K562 (cell line): ENCODE measurements at regions not wholly inside any gene's neighbourhood (a gene's known extent, or its start where the extent isn't known, plus 50 kb on each side); places are given as distances from the start of the nearest gene placed in this dataset.
A peak's percentile ranks its signal among the peaks of the same experiment; 100 is the strongest.

Source experiments
- ATAC-seq: fragments of 200-7000 bp; cut with Tn5 transposase; 3 replicates; pipeline ENCODE4 v1.9.1; 2020; ENCODE audit warnings: moderate library complexity
- BruUV-seq: library from RNA; stranded (reverse); fragments of 400-500 nt; replicated peaks from 2 replicates; lab custom pipeline; 2021; lab: Mats Ljungman, UMichigan
- CTCF ChIA-PET: fragments of 300-600 bp; formaldehyde crosslinking; extraction: SDS; loops from one replicate; lab custom pipeline; 2021; ENCODE audit warnings: low intra/inter-chr PET ratio; lab: Yijun Ruan, JAX
- POLR2A ChIA-PET: fragments of 300-600, 350-650 bp; sonication (Branson Sonifier 250); formaldehyde crosslinking; extraction: SDS; loops from one replicate; lab custom pipeline; 2021; ENCODE audit warnings: antibody characterized with exemption, inconsistent platforms; lab: Yijun Ruan, JAX
- DNase-seq, 4 experiments: peaks; one replicate each; pipeline versions ENCODE4 v3.0.0 to v3.0.0-alpha.2; 2011 to 2018; ENCODE audit warnings: low spot score in 3 of 4, mixed read lengths in 3 of 4; ENCODE audit errors: extremely low read depth in 1 of 4
- FAIRE-seq: peaks from 2 replicates; lab custom pipeline; 2011; peaks lifted over from hg19 to GRCh38; lab: Jason Lieb, UNC
- H2AFZ ChIP-seq: 2 replicates; pipeline ENCODE4 v1.6.0; 2011; ENCODE audit warnings: low read depth, low read length, control low read depth, inconsistent platforms
- H3K27ac ChIP-seq: fragments of 200-600 bp; 3 replicates; pipeline ENCODE4 v1.8.0; 2011; ENCODE audit warnings: low read depth, mild to moderate bottlenecking, control low read depth, inconsistent platforms, low read length, moderate library complexity, mixed read lengths; ENCODE audit errors: extremely low read depth
- H3K27me3 ChIP-seq, 2 experiments: fragments of 300-600 bp in 1 of 2; 2 replicates in 1 of 2; 3 replicates in 1 of 2; pipeline versions ENCODE4 v1.6.0 to v1.8.0; 2011; ENCODE audit warnings: inconsistent platforms in 2 of 2, low read length in 2 of 2, mild to moderate bottlenecking in 1 of 2, mixed read lengths in 1 of 2, moderate library complexity in 1 of 2; ENCODE audit not compliant: control insufficient read depth in 2 of 2, insufficient read depth in 2 of 2
- H3K36me3 ChIP-seq: fragments of 300-600 bp; 3 replicates; pipeline ENCODE4 v1.8.0; 2011; ENCODE audit warnings: mild to moderate bottlenecking, low read length, inconsistent platforms; ENCODE audit not compliant: control insufficient read depth, insufficient read depth
- H3K4me1 ChIP-seq, 2 experiments: fragments of 200-600 bp in 1 of 2; replicated peaks in 1 of 2; 2 replicates in 1 of 2; 3 replicates in 1 of 2; pipeline versions ENCODE4 v1.5.1 to v1.8.0; 2011; ENCODE audit warnings: inconsistent platforms in 2 of 2, low read length in 2 of 2, mild to moderate bottlenecking in 1 of 2, mixed read lengths in 1 of 2, moderate library complexity in 1 of 2; ENCODE audit not compliant: control insufficient read depth in 2 of 2, insufficient read depth in 2 of 2
- H3K4me2 ChIP-seq: 2 replicates; pipeline ENCODE4 v1.6.1; 2011; ENCODE audit warnings: low read length, control low read depth, inconsistent platforms, mixed read lengths; ENCODE audit not compliant: insufficient read depth
- H3K4me3 ChIP-seq: fragments of 200-600 bp; sonication (generic), shearing (Covaris generic); 2 replicates; pipeline ENCODE4 v1.5.1; 2016; ENCODE audit warnings: control low read depth, inconsistent platforms
- H3K79me2 ChIP-seq: fragments of 200-600 bp; 3 replicates; pipeline ENCODE4 v1.8.0; 2011; ENCODE audit warnings: low read length, inconsistent platforms; ENCODE audit not compliant: control insufficient read depth, insufficient read depth
- H3K9ac ChIP-seq, 2 experiments: 2 replicates each; pipeline versions ENCODE4 v1.6.0 to v1.6.1; 2011; ENCODE audit warnings: low read depth in 2 of 2, low read length in 2 of 2, control low read depth in 1 of 2, inconsistent platforms in 1 of 2, mild to moderate bottlenecking in 1 of 2, mixed read lengths in 1 of 2; ENCODE audit not compliant: insufficient read depth in 1 of 2
- H3K9me1 ChIP-seq: one replicate; pipeline ENCODE4 v1.6.0; 2011; ENCODE audit warnings: inconsistent platforms, mild to moderate bottlenecking, low read length, moderate library complexity; ENCODE audit not compliant: control insufficient read depth, insufficient read depth
- H3K9me3 ChIP-seq: replicated peaks from 2 replicates; pipeline ENCODE4 v1.5.1; 2011; ENCODE audit warnings: low read depth, low read length, inconsistent platforms; ENCODE audit not compliant: control insufficient read depth, insufficient read depth
- H4K20me1 ChIP-seq: replicated peaks from 2 replicates; pipeline ENCODE4 v1.6.1; 2011; ENCODE audit warnings: low read length, inconsistent platforms, mixed read lengths; ENCODE audit not compliant: control insufficient read depth, insufficient read depth
- E2F3 ChIP-seq: fragments of 250-450 bp; sonication (Bioruptor Pico); IDR thresholded peaks from 2 replicates; pipeline ENCODE4 v1.4.0; 2020; ENCODE audit warnings: mild to moderate bottlenecking
- KLF6 ChIP-seq: fragments of 250-450 bp; sonication (Bioruptor Pico); IDR thresholded peaks from 2 replicates; pipeline ENCODE4 v1.4.0; 2020; ENCODE audit warnings: mild to moderate bottlenecking, moderate library complexity, borderline replicate concordance
- NELFE ChIP-seq: IDR thresholded peaks from 2 replicates; pipeline ENCODE4 v1.6.1; 2011; ENCODE audit warnings: mild to moderate bottlenecking; ENCODE audit not compliant: insufficient read depth, insufficient read length
- SMARCB1 ChIP-seq: IDR thresholded peaks from 2 replicates; pipeline ENCODE4 v1.6.1; 2011; ENCODE audit warnings: improper control_type of control experiment, low read depth; ENCODE audit not compliant: insufficient read length
- WGBS: fragments of 100-300 bp; shearing (Covaris generic); methylation state at CpG from one replicate; pipeline ENCODE4 v1.1.6; 2016; ENCODE audit warnings: low coverage, mixed read lengths; ENCODE audit not compliant: insufficient coverage; ENCODE audit errors: missing lambda C conversion rate; 5-methylcytosine and 5-hydroxymethylcytosine counted together
- in situ Hi-C: fragments of 300-500 bp; cut with MboI; formaldehyde crosslinking; loops from 4 replicates; pipeline ENCODE4 v1.15.0; 2018; ENCODE audit warnings: inconsistent platforms, mixed read lengths
- intact Hi-C: fragments of 100-400 bp; cut with micrococcal nuclease; formaldehyde crosslinking; loops from 2 replicates; pipeline ENCODE4 v1.14.2; 2022
- TF ChIP-seq, protein P1 (sequence below): fragments of 450-650 bp; formaldehyde crosslinking; IDR thresholded peaks from 2 replicates; pipeline ENCODE4 v1.4.0; 2022; ENCODE audit warnings: mild to moderate bottlenecking, moderate library complexity
- TF ChIP-seq, protein P2 (sequence below), 3 experiments: fragments of 200-800 bp in 1 of 3; sonication (Bioruptor generic) in 1 of 3; sonication (generic) in 1 of 3; formaldehyde crosslinking in 1 of 3; IDR thresholded peaks; 2 replicates each; pipeline versions ENCODE4 v1.6.1 to v1.8.0; 2016 to 2022; ENCODE audit warnings: mild to moderate bottlenecking in 2 of 3, missing compliant biosample characterization in 2 of 3, missing genetic modification characterization in 2 of 3, missing genetic modification reagents in 1 of 3
- TF ChIP-seq, protein P3 (sequence below), 2 experiments: fragments of 450-650 bp; conservative IDR thresholded peaks; 2 replicates each; pipeline ENCODE4 v1.6.1; 2017; ENCODE audit warnings: mild to moderate bottlenecking in 2 of 2, moderate library complexity in 2 of 2

DNA sequence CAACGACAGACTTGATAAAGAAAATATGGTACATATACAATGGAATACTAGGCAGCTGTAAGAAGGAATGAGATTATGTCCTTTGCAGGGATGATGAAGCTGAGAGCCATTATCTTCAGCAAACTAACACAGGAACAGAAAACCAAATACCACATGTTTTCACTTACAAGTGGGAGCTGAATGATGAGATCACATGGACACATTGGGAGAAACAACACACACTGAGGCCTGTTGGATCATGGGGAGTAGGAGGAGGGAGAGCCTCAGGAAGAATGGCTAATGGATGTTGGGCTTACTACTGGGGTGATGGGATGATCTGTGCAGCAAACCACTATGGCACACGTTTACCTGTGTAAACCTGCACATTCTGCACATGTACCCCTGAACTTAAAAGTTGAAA lies 209.7 kb downstream of the SPRY1 start:
- no peak for FAIRE-seq
- H3K36me3 ChIP-seq = no peaks in the 10 kb centered on the region; the same call in 2 of the 3 replicates
- no peak overlapping the region for H3K4me2 ChIP-seq
- H3K9me1 ChIP-seq = no peaks in the 10 kb centered on the region
- TF ChIP-seq SMARCB1 (no peak), NELFE (no peak), E2F3 (CRISPR knock-in tag) (no peak), KLF6 (CRISPR knock-in tag) (no peak)
- TF ChIP-seq, protein P1, sequence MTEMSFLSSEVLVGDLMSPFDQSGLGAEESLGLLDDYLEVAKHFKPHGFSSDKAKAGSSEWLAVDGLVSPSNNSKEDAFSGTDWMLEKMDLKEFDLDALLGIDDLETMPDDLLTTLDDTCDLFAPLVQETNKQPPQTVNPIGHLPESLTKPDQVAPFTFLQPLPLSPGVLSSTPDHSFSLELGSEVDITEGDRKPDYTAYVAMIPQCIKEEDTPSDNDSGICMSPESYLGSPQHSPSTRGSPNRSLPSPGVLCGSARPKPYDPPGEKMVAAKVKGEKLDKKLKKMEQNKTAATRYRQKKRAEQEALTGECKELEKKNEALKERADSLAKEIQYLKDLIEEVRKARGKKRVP (CRISPR knock-in tag) = no peak
- TF ChIP-seq, protein P2, sequence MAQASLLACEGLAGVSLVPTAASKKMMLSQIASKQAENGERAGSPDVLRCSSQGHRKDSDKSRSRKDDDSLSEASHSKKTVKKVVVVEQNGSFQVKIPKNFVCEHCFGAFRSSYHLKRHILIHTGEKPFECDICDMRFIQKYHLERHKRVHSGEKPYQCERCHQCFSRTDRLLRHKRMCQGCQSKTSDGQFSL (CRISPR knock-in tag; IDR thresholded peaks at IDR 0.05) = no peak
- TF ChIP-seq, protein P2 (tag; IDR thresholded peaks at IDR 0.05) = no peak
- TF ChIP-seq, protein P3, sequence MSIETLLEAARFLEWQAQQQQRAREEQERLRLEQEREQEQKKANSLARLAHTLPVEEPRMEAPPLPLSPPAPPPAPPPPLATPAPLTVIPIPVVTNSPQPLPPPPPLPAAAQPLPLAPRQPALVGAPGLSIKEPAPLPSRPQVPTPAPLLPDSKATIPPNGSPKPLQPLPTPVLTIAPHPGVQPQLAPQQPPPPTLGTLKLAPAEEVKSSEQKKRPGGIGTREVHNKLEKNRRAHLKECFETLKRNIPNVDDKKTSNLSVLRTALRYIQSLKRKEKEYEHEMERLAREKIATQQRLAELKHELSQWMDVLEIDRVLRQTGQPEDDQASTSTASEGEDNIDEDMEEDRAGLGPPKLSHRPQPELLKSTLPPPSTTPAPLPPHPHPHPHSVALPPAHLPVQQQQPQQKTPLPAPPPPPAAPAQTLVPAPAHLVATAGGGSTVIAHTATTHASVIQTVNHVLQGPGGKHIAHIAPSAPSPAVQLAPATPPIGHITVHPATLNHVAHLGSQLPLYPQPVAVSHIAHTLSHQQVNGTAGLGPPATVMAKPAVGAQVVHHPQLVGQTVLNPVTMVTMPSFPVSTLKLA (conservative IDR thresholded peaks at IDR 0.05) = no peak
- TF ChIP-seq, all 486 proteins: peak for 0
- peaks cover 0 to 3% of the 10 kb centered on the region in 2 experiments; a peak in 3 of 5 replicates for H3K4me1 ChIP-seq
- H3K27me3 ChIP-seq = no peaks in the 10 kb centered on the region
- ChIA-PET CTCF (no interaction called here), POLR2A (no interaction called here)
- no peaks in the 10 kb centered on the region for H3K9me3 ChIP-seq
- H2AFZ ChIP-seq = peak overlapping the region; percentile 54; the same call in 1 of the 2 replicates
- no peaks in the 10 kb centered on the region for H4K20me1 ChIP-seq
- no peaks in the 10 kb centered on the region for H3K79me2 ChIP-seq
- no peak overlapping the region for H3K27ac ChIP-seq
- DNase-seq (no peak), ATAC-seq (no peak)
- intact Hi-C loops (no loop called here), in situ Hi-C loops (no loop called here)
- H3K9ac ChIP-seq = no peak overlapping the region
- 5% methylated on average over 2 of the region's 2 CpGs for WGBS
- H3K4me3 ChIP-seq = no peak overlapping the region
- BruUV-seq = no TSS peak
